ENCODE measurements at regions not wholly inside any gene's neighbourhood (a gene's known extent, or its start where the extent isn't known, plus 50 kb on each side); places are given as distances from the start of the nearest gene placed in this dataset.

GRCh38 chr1:243940451-243940850 is 90.4 kb upstream of the AKT3 start:
- no peak for DNase-seq
- Histone ChIP-seq H3K27ac (no peak overlapping the region), H3K27me3 (no peaks in the 10 kb centered on the region), H3K4me3 (no peak overlapping the region), H3K36me3 (no peaks in the 10 kb centered on the region), H3K4me1 (no peaks in the 10 kb centered on the region), H3K9me3 (no peaks in the 10 kb centered on the region)
- intact Hi-C loops (cut with DNase I; ENCODE audit: low total_unique reads), result no loop called here
- TF ChIP-seq CTCF (IDR thresholded peaks at IDR 0.05), result no peak

GRCh38 chr1:243939167-243939848 is 89.3 kb upstream of the AKT3 start:
- TF ChIP-seq CTCF (IDR thresholded peaks at IDR 0.05), result no peak
- no peak for TF ChIP-seq POLR2A (IDR thresholded peaks at IDR 0.05)
- intact Hi-C loops (cut with DNase I; ENCODE audit: low total_unique reads), result no loop called here
- Histone ChIP-seq H3K4me3 (no peak overlapping the region), H3K27me3 (no peaks in the 10 kb centered on the region), H3K9me3 (no peaks in the 10 kb centered on the region), H3K27ac (no peak overlapping the region), H3K4me1 (no peaks in the 10 kb centered on the region), H3K36me3 (no peaks in the 10 kb centered on the region)
- no peak for DNase-seq

GRCh38 chr1:243938208-243938607 is 88.2 kb upstream of the AKT3 start:
- DNase-seq, result no peak
- Histone ChIP-seq H3K4me3 (no peak overlapping the region), H3K27me3 (no peaks in the 10 kb centered on the region), H3K27ac (no peak overlapping the region), H3K36me3 (no peaks in the 10 kb centered on the region), H3K4me1 (no peaks in the 10 kb centered on the region), H3K9me3 (no peaks in the 10 kb centered on the region)
- TF ChIP-seq POLR2A (IDR thresholded peaks at IDR 0.05) (no peak), CTCF (IDR thresholded peaks at IDR 0.05) (no peak)
- intact Hi-C loops (cut with DNase I; ENCODE audit: low total_unique reads), result no loop called here

GRCh38 chr1:243933495-243933894 is 83.5 kb upstream of the AKT3 start:
- DNase-seq, result no peak
- TF ChIP-seq CTCF (IDR thresholded peaks at IDR 0.05) (no peak), POLR2A (IDR thresholded peaks at IDR 0.05) (no peak)
- H3K36me3 ChIP-seq, result no peaks in the 10 kb centered on the region
- no peak overlapping the region for H3K27ac ChIP-seq
- no peak overlapping the region for H3K4me3 ChIP-seq
- no peaks in the 10 kb centered on the region for H3K27me3 ChIP-seq
- intact Hi-C loops (cut with DNase I; ENCODE audit: low total_unique reads), result no loop called here
- no peaks in the 10 kb centered on the region for H3K4me1 ChIP-seq
- no peaks in the 10 kb centered on the region for H3K9me3 ChIP-seq

GRCh38 chr1:243931957-243932356 is 81.9 kb upstream of the AKT3 start:
- DNase-seq, result no peak
- TF ChIP-seq CTCF (IDR thresholded peaks at IDR 0.05) (no peak), POLR2A (IDR thresholded peaks at IDR 0.05) (no peak)
- H3K27ac ChIP-seq, result no peak overlapping the region
- H3K27me3 ChIP-seq, result no peaks in the 10 kb centered on the region
- intact Hi-C loops (cut with DNase I; ENCODE audit: low total_unique reads), result no loop called here
- H3K4me1 ChIP-seq, result no peaks in the 10 kb centered on the region
- H3K4me3 ChIP-seq, result no peak overlapping the region
- H3K36me3 ChIP-seq, result no peaks in the 10 kb centered on the region
- no peaks in the 10 kb centered on the region for H3K9me3 ChIP-seq
